HCT116 (cell line): ENCODE measurements at regions not wholly inside any gene's neighbourhood (a gene's known extent, or its start where the extent isn't known, plus 50 kb on each side); places are given as distances from the start of the nearest gene placed in this dataset.

ENCODE experiments used
- ATAC-seq: fragments of 200-7000 bp; cut with Tn5 transposase; 2 replicates; pipeline ENCODE4 v1.9.1; 2020; ENCODE audit warnings: mild to moderate bottlenecking, moderate library complexity
- BruUV-seq: library from RNA; stranded (reverse); fragments of 400-500 nt; replicated peaks from 2 replicates; lab custom pipeline; 2021; lab: Mats Ljungman, UMichigan
- CTCF ChIA-PET: fragments of 300-600 bp; sonication (Branson Sonifier 250); formaldehyde crosslinking; loops from one replicate; lab custom pipeline; 2021; ENCODE audit warnings: antibody characterized with exemption; lab: Charles Lee
- POLR2A ChIA-PET: fragments of 300-600, 350-600 bp; sonication (Branson Sonifier 250); formaldehyde crosslinking; loops from one replicate; lab custom pipeline; 2021; ENCODE audit warnings: antibody characterized with exemption; lab: Charles Lee
- RAD21 ChIA-PET, 2 experiments: fragments of 300-600 bp; sonication (Branson Sonifier 250); formaldehyde crosslinking; loops; one replicate each; lab custom pipeline; 2023; ENCODE audit warnings: low total read pairs in 2 of 2; ENCODE audit not compliant: uncharacterized antibody in 2 of 2, unreplicated experiment in 2 of 2, low non-redundant PET in 1 of 2; lab: Charles Lee
- DNase-seq: peaks from one replicate; pipeline ENCODE4 v3.0.0-alpha.2; 2010; ENCODE audit warnings: low read depth, low spot score
- H2AFZ ChIP-seq: fragments of 200-600 bp; shearing (Covaris generic), sonication (generic); 2 replicates; pipeline ENCODE4 v1.6.1; 2017; ENCODE audit warnings: low read depth, mixed run types, mixed read lengths, antibody characterized with exemption, low read length; ENCODE audit not compliant: poor library complexity, severe bottlenecking
- H3K27ac ChIP-seq: 2 replicates; pipeline ENCODE4 v1.5.1; 2012; ENCODE audit warnings: low read depth, low read length
- H3K27me3 ChIP-seq: fragments of 200-600 bp; sonication (generic); 2 replicates; pipeline ENCODE4 v1.6.1; 2016; ENCODE audit warnings: mixed run types, low read length, mixed read lengths; ENCODE audit not compliant: insufficient read depth
- H3K36me3 ChIP-seq, 2 experiments: fragments of 200-500 bp in 1 of 2; fragments of 200-600 bp in 1 of 2; sonication (Bioruptor generic) in 1 of 2; sonication (generic) in 1 of 2; 2 replicates each; pipeline versions ENCODE4 v1.5.1 to v1.6.1; 2014 to 2016; ENCODE audit warnings: low read length in 2 of 2, inconsistent platforms in 1 of 2, mixed read lengths in 1 of 2, mixed run types in 1 of 2; ENCODE audit not compliant: insufficient read depth in 2 of 2, control insufficient read depth in 1 of 2
- H3K4me1 ChIP-seq, 2 experiments: fragments of 200-600 bp in 1 of 2; sonication (generic) in 1 of 2; 2 replicates each; pipeline versions ENCODE4 v1.5.1 to v1.6.1; 2012 to 2017; ENCODE audit warnings: low read length in 2 of 2, inconsistent platforms in 1 of 2, mild to moderate bottlenecking in 1 of 2, mixed read lengths in 1 of 2, mixed run types in 1 of 2, moderate library complexity in 1 of 2; ENCODE audit not compliant: insufficient read depth in 2 of 2, control insufficient read depth in 1 of 2
- H3K4me2 ChIP-seq: fragments of 200-600 bp; sonication (generic); 2 replicates; pipeline ENCODE4 v1.6.1; 2017; ENCODE audit warnings: mixed run types, low read length, mixed read lengths
- H3K4me3 ChIP-seq, 2 experiments: fragments of 200-600 bp in 1 of 2; sonication (generic) in 1 of 2; replicated peaks in 1 of 2; 2 replicates each; pipeline ENCODE4 v1.5.1; 2011 to 2016; ENCODE audit warnings: low read length in 2 of 2, control low read depth in 1 of 2, low read depth in 1 of 2, mild to moderate bottlenecking in 1 of 2, mixed read lengths in 1 of 2, mixed run types in 1 of 2
- H3K79me2 ChIP-seq: fragments of 200-600 bp; sonication (generic); 2 replicates; pipeline ENCODE4 v1.6.1; 2017; ENCODE audit warnings: mild to moderate bottlenecking, mixed run types, low read length, moderate library complexity, mixed read lengths; ENCODE audit not compliant: insufficient read depth
- H3K9ac ChIP-seq: fragments of 200-600 bp; sonication (generic); 2 replicates; pipeline ENCODE4 v1.6.1; 2016; ENCODE audit warnings: low read length, mixed read lengths
- H3K9me2 ChIP-seq: fragments of 200-600 bp; sonication (generic), shearing (Covaris generic); 2 replicates; pipeline ENCODE4 v1.6.1; 2017; ENCODE audit warnings: mixed run types, mild to moderate bottlenecking, moderate library complexity; ENCODE audit not compliant: insufficient read depth
- H3K9me3 ChIP-seq, 2 experiments: fragments of 200-500 bp in 1 of 2; fragments of 200-600 bp in 1 of 2; sonication (Bioruptor generic) in 1 of 2; sonication (generic) in 1 of 2; 2 replicates each; pipeline ENCODE4 v1.6.1; 2014 to 2017; ENCODE audit warnings: low read length in 2 of 2, mixed read lengths in 2 of 2, inconsistent platforms in 1 of 2, low read depth in 1 of 2, mild to moderate bottlenecking in 1 of 2, mixed run types in 1 of 2, moderate library complexity in 1 of 2; ENCODE audit not compliant: control insufficient read depth in 1 of 2, insufficient read depth in 1 of 2
- H4K20me1 ChIP-seq: fragments of 200-600 bp; sonication (generic), shearing (Covaris generic); 2 replicates; pipeline ENCODE4 v1.6.1; 2017; ENCODE audit warnings: mixed run types, mild to moderate bottlenecking, moderate library complexity; ENCODE audit not compliant: insufficient read depth
- CBX3 ChIP-seq: IDR thresholded peaks from 2 replicates; pipeline ENCODE4 v1.6.1; 2012; ENCODE audit warnings: low read depth
- CEBPB ChIP-seq: IDR thresholded peaks from 2 replicates; pipeline ENCODE4 v1.6.1; 2012; ENCODE audit warnings: low read depth
- CTCF ChIP-seq, 3 experiments: fragments of 200-600 bp in 1 of 3; sonication (generic) in 1 of 3; IDR thresholded peaks in 2 of 3; conservative IDR thresholded peaks in 1 of 3; 2 replicates each; pipeline ENCODE4 v1.5.1; 2012 to 2017; ENCODE audit warnings: low read depth in 2 of 3, low read length in 2 of 3, antibody characterized with exemption in 1 of 3, borderline replicate concordance in 1 of 3, control low read depth in 1 of 3, mild to moderate bottlenecking in 1 of 3, mixed read lengths in 1 of 3, mixed run types in 1 of 3, moderate library complexity in 1 of 3; ENCODE audit not compliant: insufficient read depth in 1 of 3
- EGR1 ChIP-seq: IDR thresholded peaks from 2 replicates; pipeline ENCODE4 v1.6.1; 2012; ENCODE audit warnings: low read depth
- ELF1 ChIP-seq: IDR thresholded peaks from 2 replicates; pipeline ENCODE4 v1.6.1; 2012; ENCODE audit warnings: low read depth, borderline replicate concordance
- EZH2 ChIP-seq: fragments of 200-600 bp; sonication (generic); IDR thresholded peaks from 2 replicates; pipeline ENCODE4 v1.6.1; 2017; ENCODE audit warnings: antibody characterized with exemption, mixed run types
- EZH2phosphoT487 ChIP-seq: fragments of 200-600 bp; IDR thresholded peaks from 2 replicates; pipeline ENCODE4 v1.6.1; 2018; ENCODE audit warnings: antibody characterized with exemption, borderline replicate concordance
- MAX ChIP-seq: IDR thresholded peaks from 2 replicates; pipeline ENCODE4 v1.6.1; 2012
- POLR2A ChIP-seq: IDR thresholded peaks from 2 replicates; pipeline ENCODE4 v1.7.0; 2011; ENCODE audit warnings: borderline replicate concordance; ENCODE audit not compliant: insufficient read depth, insufficient read length; ENCODE audit errors: extremely low read depth
- POLR2AphosphoS5 ChIP-seq: IDR thresholded peaks from 2 replicates; pipeline ENCODE4 v1.6.1; 2011; ENCODE audit warnings: mild to moderate bottlenecking, low read depth, low read length, moderate library complexity
- RAD21 ChIP-seq: IDR thresholded peaks from 2 replicates; pipeline ENCODE4 v1.6.1; 2012; ENCODE audit warnings: low read depth, mild to moderate bottlenecking
- SIN3A ChIP-seq: IDR thresholded peaks from 2 replicates; pipeline ENCODE4 v1.6.1; 2012; ENCODE audit warnings: low read depth
- YY1 ChIP-seq: IDR thresholded peaks from 2 replicates; pipeline ENCODE4 v1.6.1; 2011; ENCODE audit warnings: low read length, low read depth, moderate library complexity, mild to moderate bottlenecking; ENCODE audit not compliant: insufficient replicate concordance; ENCODE audit errors: extremely low read depth
- intact Hi-C: fragments of 100-400 bp; cut with micrococcal nuclease; formaldehyde crosslinking; loops from 2 replicates; pipeline ENCODE4 v1.10.0; 2022

- H4K20me1 ChIP-seq, result no peaks in the 10 kb centered on the region
- H3K27me3 ChIP-seq, result peaks cover 30% of the 10 kb centered on the region
- H3K4me1 ChIP-seq, result no peaks in the 10 kb centered on the region
- H3K9me2 ChIP-seq, result no peaks in the 10 kb centered on the region
- no peaks in the 10 kb centered on the region for H3K9me3 ChIP-seq
- TF ChIP-seq EZH2phosphoT487 (no peak), CBX3 (no peak), ELF1 (no peak), CTCF (IDR thresholded peaks at IDR 0.05 in 2 of 3, conservative IDR thresholded peaks at IDR 0.05 in 1 of 3; ENCODE audit: borderline replicate concordance in 1 of 3, insufficient read depth in 1 of 3, low read depth in 2 of 3, low read length in 2 of 3) (no peak), POLR2A (no peak), SIN3A (no peak), MAX (no peak), EZH2 (no peak), RAD21 (no peak), POLR2AphosphoS5 (no peak), CEBPB (no peak), EGR1 (no peak), YY1 (no peak)
- ChIA-PET RAD21 (no interaction called here), CTCF (no interaction called here), POLR2A (no interaction called here)
- H3K79me2 ChIP-seq, result no peaks in the 10 kb centered on the region
- H3K9ac ChIP-seq, result no peak overlapping the region
- DNase-seq (no peak), ATAC-seq (no peak)
- BruUV-seq, result no TSS peak
- H3K4me3 ChIP-seq, result no peak overlapping the region
- H3K36me3 ChIP-seq, result no peaks in the 10 kb centered on the region
- intact Hi-C loops, result no loop called here
- H3K27ac ChIP-seq, result no peak overlapping the region
- no peak overlapping the region for H2AFZ ChIP-seq
- no peak overlapping the region for H3K4me2 ChIP-seq
These were observed 475.2 kb upstream of the PPP2R3A start for GRCh38 chr3:135490219-135490915.
